HG03439 (cell line): ENCODE measurements at regions not wholly inside any gene's neighbourhood (a gene's known extent, or its start where the extent isn't known, plus 50 kb on each side); places are given as distances from the start of the nearest gene placed in this dataset.
"Not testable (repeated sequence)": the region's sequence is repeated elsewhere in the genome, so short reads cannot be mapped to it uniquely, and the experiment has no call there.

Experiments used
- ATAC-seq: cut with Tn5 transposase; IDR thresholded peaks from one replicate; pipeline ENCODE4 v1.9.1; 2021; ENCODE audit warnings: mild to moderate bottlenecking, moderate library complexity; ENCODE audit not compliant: unreplicated experiment

GRCh38 chrX:115966920-115967319, 203.6 kb upstream of the AGTR2 start:
- ATAC-seq: no peak

GRCh38 chrX:115968436-115969252, 201.9 kb upstream of the AGTR2 start:
- ATAC-seq: peak; percentile 70

GRCh38 chrX:115970718-115971117, 199.8 kb upstream of the AGTR2 start:
- ATAC-seq: no peak

GRCh38 chrX:115972717-115973116, 197.8 kb upstream of the AGTR2 start:
- no peak for ATAC-seq

GRCh38 chrX:115978068-115978467, 192.5 kb upstream of the AGTR2 start:
- no peak for ATAC-seq

GRCh38 chrX:115983148-115983547, 187.4 kb upstream of the AGTR2 start:
- not testable (repeated sequence) for ATAC-seq

GRCh38 chrX:115987464-115987863, 183.1 kb upstream of the AGTR2 start:
- ATAC-seq: not testable (repeated sequence)

- ATAC-seq: no peak
Measured at GRCh38 chrX:115988825-115989224, 181.7 kb upstream of the AGTR2 start.

- no peak for ATAC-seq
Measured at GRCh38 chrX:115989686-115990085, 180.9 kb upstream of the AGTR2 start.

- peak; percentile 9 for ATAC-seq
Measured at GRCh38 chrX:116009346-116009745, 161.2 kb upstream of the AGTR2 start.

- ATAC-seq: peak; percentile 91
Measured at GRCh38 chrX:116009861-116010710, 160.5 kb upstream of the AGTR2 start.

GRCh38 chrX:116010939-116011338, 159.6 kb upstream of the AGTR2 start:
- ATAC-seq: no peak

GRCh38 chrX:116031331-116031730, 139.2 kb upstream of the AGTR2 start:
- ATAC-seq: no peak
